Loucy (cell line): ENCODE measurements at regions not wholly inside any gene's neighbourhood (a gene's known extent, or its start where the extent isn't known, plus 50 kb on each side); places are given as distances from the start of the nearest gene placed in this dataset.

Experiments
- H2AFZ ChIP-seq: fragments of 200-600 bp; sonication (generic); 2 replicates; pipeline ENCODE4 v1.6.0; 2016; ENCODE audit warnings: antibody characterized with exemption, mild to moderate bottlenecking, low read length, moderate library complexity
- H3F3A ChIP-seq: fragments of 200-600 bp; 2 replicates; pipeline ENCODE4 v1.6.0; 2016; ENCODE audit warnings: antibody characterized with exemption, low read depth, mild to moderate bottlenecking
- H3K27me3 ChIP-seq: fragments of 200-600 bp; sonication (generic); 2 replicates; pipeline ENCODE4 v1.6.1; 2014; ENCODE audit warnings: low read length, mild to moderate bottlenecking; ENCODE audit not compliant: insufficient read depth, poor library complexity, severe bottlenecking
- H3K36me3 ChIP-seq: fragments of 200-600 bp; sonication (generic); 2 replicates; pipeline ENCODE4 v1.6.1; 2016; ENCODE audit warnings: low read length; ENCODE audit not compliant: insufficient read depth
- H3K4me1 ChIP-seq: fragments of 200-600 bp; sonication (generic); 2 replicates; pipeline ENCODE4 v1.5.1; 2014; ENCODE audit warnings: low read length, mild to moderate bottlenecking; ENCODE audit not compliant: insufficient read depth, poor library complexity, severe bottlenecking
- H3K4me2 ChIP-seq: fragments of 200-600 bp; sonication (generic); 2 replicates; pipeline ENCODE4 v1.6.0; 2014; ENCODE audit warnings: antibody characterized with exemption, low read length, low read depth, mild to moderate bottlenecking; ENCODE audit not compliant: poor library complexity, severe bottlenecking
- H3K4me3 ChIP-seq: fragments of 200-600 bp; sonication (generic); 2 replicates; pipeline ENCODE4 v1.5.1; 2014; ENCODE audit warnings: low read length, mild to moderate bottlenecking, mixed read lengths; ENCODE audit not compliant: poor library complexity, severe bottlenecking
- H3K79me2 ChIP-seq: fragments of 200-600 bp; sonication (generic); 2 replicates; pipeline ENCODE4 v1.6.1; 2014; ENCODE audit warnings: low read length; ENCODE audit not compliant: insufficient read depth
- H3K9ac ChIP-seq: fragments of 200-600 bp; sonication (generic); 2 replicates; pipeline ENCODE4 v1.6.0; 2014; ENCODE audit warnings: mild to moderate bottlenecking, low read depth, low read length, moderate library complexity; ENCODE audit not compliant: poor library complexity, severe bottlenecking
- H3K9me2 ChIP-seq: fragments of 200-600 bp; sonication (generic); replicated peaks from 2 replicates; pipeline ENCODE4 v1.6.1; 2016; ENCODE audit warnings: low read depth, low read length, mixed read lengths
- H3K9me3 ChIP-seq: fragments of 200-600 bp; sonication (generic); 2 replicates; pipeline ENCODE4 v1.6.1; 2014; ENCODE audit warnings: mild to moderate bottlenecking, antibody characterized with exemption, low read length, low read depth; ENCODE audit not compliant: insufficient read depth
- H4K20me1 ChIP-seq: fragments of 200-600 bp; sonication (generic); 2 replicates; pipeline ENCODE4 v1.6.0; 2014; ENCODE audit warnings: antibody characterized with exemption, low read length, mild to moderate bottlenecking; ENCODE audit not compliant: insufficient read depth, poor library complexity, severe bottlenecking
- CTCF ChIP-seq: fragments of 200-600 bp; sonication (generic); conservative IDR thresholded peaks from 2 replicates; pipeline ENCODE4 v1.5.1; 2014; ENCODE audit warnings: mild to moderate bottlenecking, antibody characterized with exemption, low read length
- EZH2phosphoT487 ChIP-seq: fragments of 200-600 bp; IDR thresholded peaks from 2 replicates; pipeline ENCODE4 v1.6.1; 2018; ENCODE audit warnings: antibody characterized with exemption, mild to moderate bottlenecking, moderate library complexity, borderline replicate concordance

- TF ChIP-seq CTCF (no peak), EZH2phosphoT487 (no peak)
- Histone ChIP-seq H3K27me3 (no peaks in the 10 kb centered on the region), H3K4me2 (no peak overlapping the region), H3K79me2 (no peaks in the 10 kb centered on the region), H3K4me1 (no peaks in the 10 kb centered on the region), H3F3A (no peaks in the 10 kb centered on the region), H2AFZ (no peak overlapping the region), H4K20me1 (no peaks in the 10 kb centered on the region), H3K9me2 (no peaks in the 10 kb centered on the region), H3K9me3 (no peaks in the 10 kb centered on the region), H3K4me3 (no peak overlapping the region), H3K36me3 (no peaks in the 10 kb centered on the region), H3K9ac (no peak overlapping the region)
These were observed 311.7 kb upstream of the SEMA6D start for GRCh38 chr15:47405365-47406162.

- TF ChIP-seq CTCF (peak; percentile 31), EZH2phosphoT487 (no peak)
- Histone ChIP-seq H3K9me3 (no peaks in the 10 kb centered on the region), H3K27me3 (no peaks in the 10 kb centered on the region), H3K4me3 (no peak overlapping the region), H3K9me2 (no peaks in the 10 kb centered on the region), H3K9ac (no peak overlapping the region), H2AFZ (no peak overlapping the region), H3K79me2 (no peaks in the 10 kb centered on the region), H3K36me3 (no peaks in the 10 kb centered on the region), H3F3A (no peaks in the 10 kb centered on the region), H4K20me1 (no peaks in the 10 kb centered on the region), H3K4me1 (no peaks in the 10 kb centered on the region), H3K4me2 (no peak overlapping the region)
These were observed 309.6 kb upstream of the SEMA6D start for GRCh38 chr15:47407692-47408091.

GRCh38 chr15:47409038-47409437 is 308.3 kb upstream of the SEMA6D start:
- H3K4me3 ChIP-seq = no peak overlapping the region
- H3K4me2 ChIP-seq = no peak overlapping the region
- no peaks in the 10 kb centered on the region for H3F3A ChIP-seq
- no peaks in the 10 kb centered on the region for H3K27me3 ChIP-seq
- H3K4me1 ChIP-seq = no peaks in the 10 kb centered on the region
- H3K36me3 ChIP-seq = no peaks in the 10 kb centered on the region
- TF ChIP-seq EZH2phosphoT487 (no peak), CTCF (no peak)
- H3K79me2 ChIP-seq = no peaks in the 10 kb centered on the region
- no peak overlapping the region for H2AFZ ChIP-seq
- H3K9me3 ChIP-seq = no peaks in the 10 kb centered on the region
- no peaks in the 10 kb centered on the region for H4K20me1 ChIP-seq
- no peak overlapping the region for H3K9ac ChIP-seq
- H3K9me2 ChIP-seq = no peaks in the 10 kb centered on the region
